H1 (cell line): ENCODE measurements at regions not wholly inside any gene's neighbourhood (a gene's known extent, or its start where the extent isn't known, plus 50 kb on each side); places are given as distances from the start of the nearest gene placed in this dataset.

Experiments used
- CTCF ChIA-PET: fragments of 300-600 bp; sonication (Branson Sonifier 250); formaldehyde crosslinking; loops from one replicate; lab custom pipeline; 2021; ENCODE audit not compliant: partially characterized antibody; lab: Charles Lee
- POLR2A ChIA-PET: fragments of 300-600 bp; sonication (Branson Sonifier 250); formaldehyde crosslinking; loops from one replicate; lab custom pipeline; 2021; ENCODE audit warnings: inconsistent platforms; ENCODE audit not compliant: partially characterized antibody; lab: Charles Lee
- DNase-seq, 2 experiments: peaks; one replicate each; pipeline versions ENCODE4 v3.0.0 to v3.0.0-alpha.2; 2010 to 2022; ENCODE audit warnings: low spot score in 2 of 2, low read depth in 1 of 2, mixed read lengths in 1 of 2
- FAIRE-seq: peaks from 2 replicates; lab custom pipeline; 2011; peaks lifted over from hg19 to GRCh38; lab: Jason Lieb, UNC
- H2AFZ ChIP-seq: 2 replicates; pipeline ENCODE4 v1.8.1; 2012; ENCODE audit warnings: low read length, inconsistent platforms
- H2AK5ac ChIP-seq: 2 replicates; pipeline ENCODE4 v1.6.1; 2013; ENCODE audit warnings: low read depth, low read length
- H2BK120ac ChIP-seq: replicated peaks from 2 replicates; pipeline ENCODE3; 2013; ENCODE audit warnings: low read depth, low read length, inconsistent platforms
- H2BK12ac ChIP-seq: 2 replicates; pipeline ENCODE4 v1.6.1; 2013; ENCODE audit warnings: low read depth, low read length
- H2BK15ac ChIP-seq: 2 replicates; pipeline ENCODE4 v1.6.1; 2013; ENCODE audit warnings: low read length
- H2BK20ac ChIP-seq: 2 replicates; pipeline ENCODE4 v1.6.1; 2013; ENCODE audit warnings: low read length
- H2BK5ac ChIP-seq: 2 replicates; pipeline ENCODE4 v1.6.1; 2013; ENCODE audit warnings: low read depth, low read length
- H3K14ac ChIP-seq: 2 replicates; pipeline ENCODE4 v1.6.1; 2013; ENCODE audit warnings: inconsistent platforms; ENCODE audit not compliant: insufficient read length
- H3K18ac ChIP-seq: 2 replicates; pipeline ENCODE4 v1.6.1; 2013; ENCODE audit warnings: low read length; ENCODE audit errors: extremely low read depth
- H3K23ac ChIP-seq: 2 replicates; pipeline ENCODE4 v1.6.1; 2013; ENCODE audit warnings: inconsistent platforms; ENCODE audit not compliant: insufficient read length
- H3K23me2 ChIP-seq: 2 replicates; pipeline ENCODE4 v1.6.1; 2013; ENCODE audit warnings: low read depth, low read length
- H3K27ac ChIP-seq: 2 replicates; pipeline ENCODE4 v1.6.1; 2011; ENCODE audit warnings: low read depth, low read length, inconsistent platforms
- H3K27me3 ChIP-seq, 4 experiments: replicated peaks in 1 of 4; 1 replicate in 1 of 4; 2 replicates in 3 of 4; pipeline versions ENCODE4 v1.6.1 to v1.8.1; 2011 to 2013; ENCODE audit warnings: low read length in 3 of 4, mild to moderate bottlenecking in 3 of 4, inconsistent platforms in 2 of 4, mixed read lengths in 2 of 4, moderate library complexity in 1 of 4; ENCODE audit not compliant: control insufficient read depth in 3 of 4, insufficient read depth in 3 of 4; ENCODE audit errors: extremely low read depth in 1 of 4
- H3K36me3 ChIP-seq, 4 experiments: 2 replicates each; pipeline versions ENCODE4 v1.6.1 to v1.8.1; 2011 to 2013; ENCODE audit warnings: mild to moderate bottlenecking in 4 of 4, low read length in 3 of 4, moderate library complexity in 2 of 4, control low read depth in 1 of 4, inconsistent platforms in 1 of 4; ENCODE audit not compliant: insufficient read depth in 4 of 4, control insufficient read depth in 2 of 4
- H3K4ac ChIP-seq: replicated peaks from 2 replicates; pipeline ENCODE3; 2013; ENCODE audit warnings: low read length, low read depth, mixed read lengths, inconsistent platforms; ENCODE audit not compliant: insufficient read length
- H3K4me1 ChIP-seq, 4 experiments: replicated peaks in 1 of 4; 1 replicate in 1 of 4; 2 replicates in 3 of 4; pipeline versions ENCODE4 v1.6.1 to v1.8.1; 2011 to 2013; ENCODE audit warnings: low read length in 3 of 4, inconsistent platforms in 2 of 4, mixed read lengths in 1 of 4; ENCODE audit not compliant: insufficient read depth in 4 of 4, control insufficient read depth in 3 of 4
- H3K4me2 ChIP-seq, 2 experiments: 2 replicates each; pipeline versions ENCODE4 v1.6.1 to v1.8.1; 2011 to 2013; ENCODE audit warnings: low read depth in 2 of 2, low read length in 2 of 2, control low read depth in 1 of 2, inconsistent platforms in 1 of 2, mild to moderate bottlenecking in 1 of 2; ENCODE audit not compliant: insufficient read depth in 1 of 2
- H3K4me3 ChIP-seq, 4 experiments: fragments of 200-600, 300-600 bp in 1 of 4; sonication (generic), shearing (Covaris generic), sonication (Bioruptor Twin) in 1 of 4; 2 replicates each; pipeline versions ENCODE4 v1.5.1 to v1.8.1; 2011 to 2016; ENCODE audit warnings: low read length in 4 of 4, low read depth in 3 of 4, control low read depth in 2 of 4, inconsistent platforms in 2 of 4, mild to moderate bottlenecking in 2 of 4, mixed read lengths in 1 of 4, moderate library complexity in 1 of 4; ENCODE audit not compliant: insufficient read depth in 2 of 4; ENCODE audit errors: extremely low read depth in 1 of 4
- H3K56ac ChIP-seq: replicated peaks from 2 replicates; pipeline ENCODE3; 2013; ENCODE audit warnings: low read depth, mild to moderate bottlenecking, mixed read lengths, low read length, inconsistent platforms; ENCODE audit not compliant: insufficient read length
- H3K79me1 ChIP-seq: 2 replicates; pipeline ENCODE4 v1.6.1; 2013; ENCODE audit warnings: low read depth, low read length, control low read depth
- H3K79me2 ChIP-seq, 2 experiments: 2 replicates each; pipeline versions ENCODE4 v1.6.1 to v1.8.1; 2012 to 2013; ENCODE audit warnings: low read length in 2 of 2, mild to moderate bottlenecking in 2 of 2, inconsistent platforms in 1 of 2; ENCODE audit not compliant: insufficient read depth in 2 of 2, control insufficient read depth in 1 of 2
- H3K9ac ChIP-seq, 4 experiments: replicated peaks in 1 of 4; 1 replicate in 1 of 4; 2 replicates in 3 of 4; pipeline versions ENCODE4 v1.6.1 to v1.8.1; 2011 to 2013; ENCODE audit warnings: low read depth in 3 of 4, low read length in 3 of 4, control low read depth in 2 of 4, mild to moderate bottlenecking in 2 of 4, moderate library complexity in 2 of 4, inconsistent platforms in 1 of 4; ENCODE audit errors: extremely low read depth in 1 of 4
- H3K9me3 ChIP-seq, 2 experiments: 2 replicates each; pipeline versions ENCODE4 v1.6.1 to v1.8.1; 2012 to 2013; ENCODE audit warnings: mild to moderate bottlenecking in 2 of 2, moderate library complexity in 2 of 2, control low read depth in 1 of 2, inconsistent platforms in 1 of 2, low read depth in 1 of 2, low read length in 1 of 2, mixed read lengths in 1 of 2; ENCODE audit not compliant: insufficient read depth in 2 of 2
- H4K20me1 ChIP-seq, 2 experiments: replicated peaks in 1 of 2; 2 replicates each; pipeline versions ENCODE3 to v1.8.1; 2011 to 2013; ENCODE audit warnings: inconsistent platforms in 2 of 2, low read length in 2 of 2, mild to moderate bottlenecking in 1 of 2; ENCODE audit not compliant: insufficient read depth in 2 of 2, control insufficient read depth in 1 of 2
- H4K5ac ChIP-seq: 2 replicates; pipeline ENCODE4 v1.6.1; 2013; ENCODE audit warnings: low read length, low read depth, mixed read lengths, inconsistent platforms; ENCODE audit not compliant: insufficient read length
- H4K8ac ChIP-seq: 2 replicates; pipeline ENCODE4 v1.8.0; 2013; ENCODE audit warnings: mild to moderate bottlenecking, moderate library complexity, low read length, inconsistent platforms; ENCODE audit not compliant: insufficient read depth; ENCODE audit errors: extremely low read depth
- H4K91ac ChIP-seq: replicated peaks from 2 replicates; pipeline ENCODE3; 2013; ENCODE audit warnings: low read length, mixed read lengths, inconsistent platforms; ENCODE audit not compliant: insufficient read length
- RFX5 ChIP-seq: IDR thresholded peaks from 2 replicates; pipeline ENCODE4 v1.6.1; 2011; ENCODE audit warnings: low read depth, low read length, improper control_type of control experiment, borderline replicate concordance
- TAF7 ChIP-seq: optimal IDR thresholded peaks from 2 replicates; pipeline ENCODE3; 2011; ENCODE audit warnings: low read depth, mild to moderate bottlenecking, inconsistent platforms, low read length, moderate library complexity, borderline replicate concordance
- WGBS, 2 experiments: shearing (Covaris generic) in 1 of 2; methylation state at CpG; one replicate each; pipeline versions ENCODE4 v1.1.6 to v1.1.7; 2013 to 2015; ENCODE audit warnings: low lambda C conversion rate in 2 of 2, mixed read lengths in 2 of 2, inconsistent platforms in 1 of 2, low coverage in 1 of 2, missing lambda C conversion rate in 1 of 2; ENCODE audit not compliant: insufficient replicate concordance in 2 of 2, insufficient coverage in 1 of 2, insufficient read length in 1 of 2; ENCODE audit errors: extremely low coverage in 1 of 2, missing lambda C conversion rate in 1 of 2; 5-methylcytosine and 5-hydroxymethylcytosine counted together

DNA sequence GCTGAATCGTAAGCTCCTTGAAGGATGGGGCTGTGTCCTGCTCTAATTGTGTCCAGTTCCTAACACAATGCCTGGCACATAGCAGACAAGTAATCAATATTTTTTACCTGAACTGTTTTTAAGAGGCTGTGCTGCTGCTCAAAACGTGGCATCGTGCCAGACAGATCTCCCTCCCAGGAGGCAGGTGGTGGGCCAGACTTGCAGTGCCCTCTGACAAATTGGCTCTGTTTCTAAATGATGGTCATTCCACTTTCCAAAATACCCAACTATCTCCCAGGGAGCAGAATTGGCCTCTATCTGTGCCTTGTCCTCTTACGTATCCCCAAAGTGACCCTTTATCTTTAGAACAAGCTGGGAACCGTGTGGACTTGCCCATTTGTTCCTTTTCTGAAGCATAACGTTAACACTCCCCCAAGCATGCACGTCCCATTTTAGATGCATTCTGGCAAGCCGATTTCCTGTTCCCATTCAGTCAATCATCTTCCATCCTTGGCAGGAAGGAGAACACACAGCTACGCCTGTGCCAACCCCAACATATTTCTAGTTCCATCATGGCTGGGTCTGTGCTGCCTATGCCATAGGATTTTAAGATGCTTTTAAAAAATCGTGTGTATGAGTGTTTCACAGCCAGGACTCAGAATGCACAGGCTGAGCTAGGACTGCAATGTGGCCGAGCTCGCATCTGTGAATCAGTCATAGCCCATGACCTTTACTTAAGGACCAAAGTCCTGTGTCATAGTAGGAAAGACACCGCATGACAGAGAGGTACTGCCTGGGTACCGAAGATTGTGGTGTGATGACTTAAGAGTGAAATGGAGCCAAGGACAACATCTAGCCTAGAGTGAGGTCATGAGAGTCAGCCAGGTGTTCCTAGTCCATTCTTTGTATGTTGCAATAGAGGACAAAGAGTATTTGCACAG lies 408.6 kb downstream of the PRDM2 start:
- Histone ChIP-seq H2BK120ac (no peak overlapping the region), H3K23ac (no peak overlapping the region), H3K9ac (no peak overlapping the region), H3K27me3 (no peaks in the 10 kb centered on the region), H4K5ac (no peak overlapping the region), H3K4me3 (no peak overlapping the region), H3K4me2 (no peak overlapping the region), H2AFZ (no peak overlapping the region), H3K36me3 (no peaks in the 10 kb centered on the region), H3K4me1 (no peaks in the 10 kb centered on the region), H4K20me1 (no peaks in the 10 kb centered on the region), H3K18ac (no peak overlapping the region), H2BK5ac (no peak overlapping the region), H4K91ac (no peak overlapping the region), H3K56ac (no peak overlapping the region), H2BK20ac (no peak overlapping the region), H3K27ac (no peak overlapping the region), H3K79me1 (no peaks in the 10 kb centered on the region), H3K9me3 (no peaks in the 10 kb centered on the region), H4K8ac (no peak overlapping the region), H2BK12ac (no peak overlapping the region), H2AK5ac (no peak overlapping the region), H3K4ac (no peak overlapping the region), H3K14ac (no peak overlapping the region), H3K79me2 (no peaks in the 10 kb centered on the region; a peak in 1 of 4 replicates), H3K23me2 (no peaks in the 10 kb centered on the region; the same call in 1 of the 2 replicates), H2BK15ac (no peak overlapping the region)
- CTCF ChIA-PET, result interaction anchor here (1.2 to 1.8 kb wide), 3 partner anchors 143 to 327 kb away, joined by 3 to 11 read pairs (median 5); no protein-coding TSS in a partner anchor
- FAIRE-seq (no peak), DNase-seq (no peak)
- no peak for TF ChIP-seq TAF7
- no peak for TF ChIP-seq RFX5
- POLR2A ChIA-PET, result no interaction called here
- WGBS, 2 experiments, result 92% methylated on average over 14 of the region's 14 CpGs; no CpG with 5 or more reads in 1 of the 2 experiments
